ENCODE measurements at regions not wholly inside any gene's neighbourhood (a gene's known extent, or its start where the extent isn't known, plus 50 kb on each side); places are given as distances from the start of the nearest gene placed in this dataset.

- Histone ChIP-seq H3K36me3 (no peaks in the 10 kb centered on the region), H3K4me1 (no peaks in the 10 kb centered on the region), H3K9me3 (peaks cover 0 to 2% (median 0%) of the 10 kb centered on the region in 4 donors), H3K4me3 (no peak overlapping the region), H3K27ac (no peak overlapping the region), H3K27me3 (no peaks in the 10 kb centered on the region)
- intact Hi-C loops (cut with DNase I), result no loop called here
- WGBS, 2 donors, result 78 to 90% methylated on average over 2 of the region's 2 CpGs
- DNase-seq, result no peak
- TF ChIP-seq POLR2A (IDR thresholded peaks at IDR 0.05), result no peak
- TF ChIP-seq, protein P1, sequence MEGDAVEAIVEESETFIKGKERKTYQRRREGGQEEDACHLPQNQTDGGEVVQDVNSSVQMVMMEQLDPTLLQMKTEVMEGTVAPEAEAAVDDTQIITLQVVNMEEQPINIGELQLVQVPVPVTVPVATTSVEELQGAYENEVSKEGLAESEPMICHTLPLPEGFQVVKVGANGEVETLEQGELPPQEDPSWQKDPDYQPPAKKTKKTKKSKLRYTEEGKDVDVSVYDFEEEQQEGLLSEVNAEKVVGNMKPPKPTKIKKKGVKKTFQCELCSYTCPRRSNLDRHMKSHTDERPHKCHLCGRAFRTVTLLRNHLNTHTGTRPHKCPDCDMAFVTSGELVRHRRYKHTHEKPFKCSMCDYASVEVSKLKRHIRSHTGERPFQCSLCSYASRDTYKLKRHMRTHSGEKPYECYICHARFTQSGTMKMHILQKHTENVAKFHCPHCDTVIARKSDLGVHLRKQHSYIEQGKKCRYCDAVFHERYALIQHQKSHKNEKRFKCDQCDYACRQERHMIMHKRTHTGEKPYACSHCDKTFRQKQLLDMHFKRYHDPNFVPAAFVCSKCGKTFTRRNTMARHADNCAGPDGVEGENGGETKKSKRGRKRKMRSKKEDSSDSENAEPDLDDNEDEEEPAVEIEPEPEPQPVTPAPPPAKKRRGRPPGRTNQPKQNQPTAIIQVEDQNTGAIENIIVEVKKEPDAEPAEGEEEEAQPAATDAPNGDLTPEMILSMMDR (IDR thresholded peaks at IDR 0.05), result no peak
- TF ChIP-seq POLR2AphosphoS5 (IDR thresholded peaks at IDR 0.05), result no peak
These were observed 769.6 kb upstream of the C9orf72 start for GRCh38 chr9:28342815-28343338.

- Histone ChIP-seq H3K4me1 (no peaks in the 10 kb centered on the region), H3K36me3 (no peaks in the 10 kb centered on the region), H3K4me3 (no peak overlapping the region), H3K9me3 (no peaks in the 10 kb centered on the region), H3K27ac (no peak overlapping the region), H3K27me3 (no peaks in the 10 kb centered on the region)
- 50 to 56% methylated on average over 2 of the region's 2 CpGs for WGBS, 2 donors
- intact Hi-C loops (cut with DNase I), result no loop called here
- TF ChIP-seq POLR2AphosphoS5 (IDR thresholded peaks at IDR 0.05), result no peak
- no peak for TF ChIP-seq EP300 (IDR thresholded peaks at IDR 0.05)
- TF ChIP-seq, protein P1 (IDR thresholded peaks at IDR 0.05), result no peak
- no peak for TF ChIP-seq POLR2A (IDR thresholded peaks at IDR 0.05)
- no peak for DNase-seq
These were observed 789.9 kb upstream of the C9orf72 start for GRCh38 chr9:28363151-28363562.

DNA sequence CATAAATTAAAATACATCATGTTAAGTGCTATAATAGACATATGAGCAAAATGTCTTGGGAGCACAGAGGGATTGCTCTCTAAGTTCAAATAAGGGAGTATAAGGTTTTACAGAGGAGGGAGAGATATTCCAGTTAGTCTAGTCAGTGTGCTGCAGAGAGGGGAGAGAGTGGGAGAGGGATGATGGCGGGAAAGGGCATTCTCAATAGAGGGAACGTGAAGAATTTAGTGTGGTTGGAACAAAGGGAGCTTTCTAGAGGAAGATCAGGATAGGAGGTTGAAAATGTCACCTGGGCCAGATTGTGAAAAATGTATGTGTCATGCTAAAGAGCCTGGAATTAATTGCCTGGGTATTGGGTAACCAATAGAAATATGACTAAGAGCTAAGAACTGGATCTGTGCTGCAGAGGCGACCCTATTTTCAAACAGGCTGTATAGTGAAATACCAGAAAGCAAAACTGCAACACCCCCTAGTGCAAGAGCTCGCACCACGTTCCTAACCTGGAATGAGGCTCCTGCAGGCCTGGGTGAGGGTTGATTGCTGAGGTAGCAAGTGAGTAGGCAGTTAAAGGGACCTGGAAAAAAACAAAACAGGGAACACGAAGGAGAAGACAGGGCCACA lies 791.8 kb upstream of the C9orf72 start:
- H3K9me3 ChIP-seq, result no peaks in the 10 kb centered on the region
- intact Hi-C loops (cut with DNase I), result no loop called here
- no peaks in the 10 kb centered on the region for H3K27me3 ChIP-seq
- H3K36me3 ChIP-seq, result no peaks in the 10 kb centered on the region
- TF ChIP-seq POLR2AphosphoS5 (IDR thresholded peaks at IDR 0.05), result no peak
- TF ChIP-seq, protein P1 (IDR thresholded peaks at IDR 0.05), result no peak
- no peaks in the 10 kb centered on the region for H3K4me1 ChIP-seq
- no peak for DNase-seq
- WGBS, 2 donors, result 49 to 58% methylated on average over 6 of the region's 6 CpGs
- no peak overlapping the region for H3K27ac ChIP-seq
- H3K4me3 ChIP-seq, result no peak overlapping the region

DNA sequence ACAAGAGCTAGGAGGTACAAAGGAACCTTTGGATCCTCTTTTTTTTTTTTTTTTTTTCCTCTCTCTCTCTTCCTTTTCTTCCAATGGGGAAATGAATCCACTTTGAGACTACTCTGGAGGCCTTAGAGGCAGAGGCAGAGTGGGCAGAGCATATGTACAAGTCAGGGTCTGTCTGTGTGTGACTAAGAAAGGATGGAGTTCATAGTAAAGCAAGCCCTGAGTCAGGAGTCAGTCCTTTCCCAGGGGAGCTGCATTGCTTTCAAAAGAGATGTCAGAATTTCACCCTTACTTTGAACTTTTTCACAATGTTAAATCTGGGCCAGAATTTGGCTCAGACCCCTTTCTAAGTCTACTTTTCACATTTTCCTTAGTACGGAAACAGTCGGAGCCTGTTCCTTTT lies 792.4 kb upstream of the C9orf72 start:
- TF ChIP-seq POLR2AphosphoS5 (IDR thresholded peaks at IDR 0.05), result no peak
- TF ChIP-seq EP300 (IDR thresholded peaks at IDR 0.05), result no peak
- TF ChIP-seq, protein P1 (IDR thresholded peaks at IDR 0.05), result no peak
- TF ChIP-seq POLR2A (IDR thresholded peaks at IDR 0.05), result no peak
- Histone ChIP-seq H3K4me3 (no peak overlapping the region), H3K27ac (no peak overlapping the region), H3K4me1 (no peaks in the 10 kb centered on the region), H3K36me3 (no peaks in the 10 kb centered on the region), H3K27me3 (no peaks in the 10 kb centered on the region), H3K9me3 (no peaks in the 10 kb centered on the region)
- DNase-seq, result no peak
- intact Hi-C loops (cut with DNase I), result no loop called here
- WGBS, 2 donors, result 95% methylated on average over 2 of the region's 2 CpGs

- no peak for TF ChIP-seq POLR2A (IDR thresholded peaks at IDR 0.05)
- TF ChIP-seq POLR2AphosphoS5 (IDR thresholded peaks at IDR 0.05), result no peak
- no peak for TF ChIP-seq EP300 (IDR thresholded peaks at IDR 0.05)
- TF ChIP-seq, protein P1 (IDR thresholded peaks at IDR 0.05), result no peak
- DNase-seq, result no peak
- H3K4me1 ChIP-seq, result no peaks in the 10 kb centered on the region
- no peaks in the 10 kb centered on the region for H3K9me3 ChIP-seq
- H3K4me3 ChIP-seq, result no peak overlapping the region
- H3K27ac ChIP-seq, result no peak overlapping the region
- H3K27me3 ChIP-seq, result no peaks in the 10 kb centered on the region
- no peaks in the 10 kb centered on the region for H3K36me3 ChIP-seq
- intact Hi-C loops (cut with DNase I), result no loop called here
- WGBS, 2 donors, result 91 to 92% methylated on average over 1 of the region's 1 CpG
These were observed 805.0 kb upstream of the C9orf72 start for GRCh38 chr9:28378231-28378630.

Measured in sigmoid colon (tissue), 6 donors.